ENCODE measurements at regions not wholly inside any gene's neighbourhood (a gene's known extent, or its start where the extent isn't known, plus 50 kb on each side); places are given as distances from the start of the nearest gene placed in this dataset.
A peak's percentile ranks its signal among the peaks of the same experiment; 100 is the strongest.

DNA sequence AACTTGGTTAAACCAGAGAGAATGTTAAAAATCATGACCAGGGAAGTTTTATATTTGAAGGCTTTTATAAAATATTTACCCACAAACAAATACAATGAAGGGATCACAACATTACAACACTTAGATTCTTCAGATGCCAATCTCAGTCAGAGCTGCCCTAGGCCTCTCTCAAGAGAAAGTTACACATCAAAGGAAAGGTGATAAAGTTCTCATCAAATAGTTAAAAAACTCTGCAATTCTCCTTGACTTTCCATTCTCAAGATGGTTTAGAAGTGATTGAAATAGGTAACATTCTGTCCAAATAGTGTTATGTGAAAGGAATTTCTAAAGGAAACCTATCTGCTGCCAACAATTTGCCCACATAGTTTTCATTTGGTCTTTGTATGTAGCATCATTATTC, 1115.2 kb upstream of the MIR17HG start:
- peaks cover 0 to 3% (median 0%) of the 10 kb centered on the region in 4 donors for H3K9me3 ChIP-seq (ENCODE audit: control insufficient read depth in 4 of 4, low read length in 3 of 4)

DNA sequence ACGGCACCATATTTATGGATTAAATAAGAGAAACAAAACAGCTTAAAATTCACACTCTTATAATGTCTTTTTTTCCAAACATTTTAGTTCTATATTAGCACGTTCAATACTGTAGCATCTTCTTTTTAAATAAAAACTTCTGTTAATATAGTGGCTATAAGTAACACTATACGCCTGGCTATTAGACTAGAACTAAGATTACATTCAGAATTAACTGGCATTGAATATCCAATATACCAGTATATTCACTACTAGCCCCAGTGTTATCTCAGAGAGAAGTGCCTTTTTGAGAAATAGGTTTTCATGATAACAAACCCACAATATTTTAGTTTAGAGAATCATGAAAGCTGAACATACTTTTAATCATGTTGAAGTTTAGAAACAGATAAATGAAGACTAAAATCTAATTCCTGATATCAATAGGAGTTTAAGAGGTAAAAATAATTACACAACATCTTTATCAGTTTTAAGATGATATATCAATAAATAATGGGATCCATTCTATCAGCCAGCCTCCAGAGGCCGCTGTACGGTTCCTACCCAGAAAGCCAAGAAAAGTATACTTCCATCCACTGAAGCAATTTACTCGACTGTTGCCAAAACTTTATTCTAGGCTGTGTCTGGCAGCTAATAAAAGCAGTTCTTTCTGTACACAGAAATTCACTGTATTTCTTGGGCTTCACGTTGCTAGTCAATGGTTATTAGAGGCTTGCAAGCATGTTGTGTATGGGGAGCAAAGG, 1113.4 kb upstream of the MIR17HG start:
- Histone ChIP-seq H3K9me3 (ENCODE audit: control insufficient read depth in 4 of 4, low read length in 3 of 4) (peaks cover 0 to 3% (median 0%) of the 10 kb centered on the region in 4 donors), H3K27me3 (ENCODE audit: control insufficient read depth in 4 of 4, insufficient read depth in 4 of 4, low read length in 3 of 4) (no peaks in the 10 kb centered on the region), H3K4me1 (ENCODE audit: control insufficient read depth in 4 of 4, insufficient read depth in 4 of 4, low read length in 3 of 4) (no peaks in the 10 kb centered on the region), H3K9ac (ENCODE audit: low read depth in 1 of 2, low read length in 2 of 2) (no peak overlapping the region), H3K36me3 (ENCODE audit: control insufficient read depth in 4 of 4, insufficient read depth in 3 of 4, low read depth in 1 of 4, low read length in 3 of 4) (no peaks in the 10 kb centered on the region), H3K4me3 (ENCODE audit: low read depth in 1 of 3, low read length in 3 of 3) (no peak overlapping the region), H3K27ac (ENCODE audit: low read depth in 1 of 2, low read length in 2 of 2) (no peak overlapping the region)
- no peak for DNase-seq (ENCODE audit: low spot score)
- 78% methylated on average over 7 of the region's 7 CpGs for WGBS
- TF ChIP-seq GABPA (IDR thresholded peaks at IDR 0.05 in 1 of 2, conservative IDR thresholded peaks at IDR 0.05 in 1 of 2) (no peak), RAD21 (IDR thresholded peaks at IDR 0.05) (peak in 1 of 2 donors; percentile 4)

More for the DNA sequence above, 1115.2 kb upstream of the MIR17HG start:
- TF ChIP-seq EGR1 (IDR thresholded peaks at IDR 0.05; ENCODE audit: low read depth in 2 of 2): no peak
- Histone ChIP-seq H3K4me1 (ENCODE audit: control insufficient read depth in 4 of 4, insufficient read depth in 4 of 4, low read length in 3 of 4) (no peaks in the 10 kb centered on the region), H3K4me3 (ENCODE audit: low read depth in 1 of 3, low read length in 3 of 3) (no peak overlapping the region), H3K27ac (ENCODE audit: low read depth in 1 of 2, low read length in 2 of 2) (no peak overlapping the region), H3K36me3 (ENCODE audit: control insufficient read depth in 4 of 4, insufficient read depth in 3 of 4, low read depth in 1 of 4, low read length in 3 of 4) (no peaks in the 10 kb centered on the region), H3K9ac (ENCODE audit: low read depth in 1 of 2, low read length in 2 of 2) (no peak overlapping the region), H3K27me3 (ENCODE audit: control insufficient read depth in 4 of 4, insufficient read depth in 4 of 4, low read length in 3 of 4) (no peaks in the 10 kb centered on the region)
- no peak for DNase-seq (ENCODE audit: low spot score)

DNA sequence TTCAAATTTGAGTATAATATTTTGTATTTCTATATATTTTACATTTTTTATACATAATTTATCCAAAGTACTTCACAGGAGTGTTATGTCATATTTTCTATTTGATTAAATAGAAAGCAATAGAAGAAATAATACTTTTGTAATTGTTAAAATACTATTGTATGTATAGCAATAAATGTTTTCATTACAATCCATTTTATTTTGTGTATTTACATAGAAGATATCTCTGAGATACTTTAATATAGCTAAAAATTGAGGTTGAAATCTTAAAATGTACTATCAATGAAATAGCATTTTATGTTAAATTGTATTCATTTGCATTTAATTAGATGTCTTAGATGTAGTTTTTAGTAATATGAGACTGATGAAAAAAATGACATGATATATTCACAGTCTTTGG, 1109.6 kb upstream of the MIR17HG start:
- no peaks in the 10 kb centered on the region for H3K9me3 ChIP-seq (ENCODE audit: control insufficient read depth in 4 of 4, low read length in 3 of 4)
- no peaks in the 10 kb centered on the region for H3K27me3 ChIP-seq (ENCODE audit: control insufficient read depth in 4 of 4, insufficient read depth in 4 of 4, low read length in 3 of 4)
- H3K9ac ChIP-seq (ENCODE audit: low read depth in 1 of 2, low read length in 2 of 2): no peak overlapping the region
- H3K4me3 ChIP-seq (ENCODE audit: low read depth in 1 of 3, low read length in 3 of 3): no peak overlapping the region
- H3K4me1 ChIP-seq (ENCODE audit: control insufficient read depth in 4 of 4, insufficient read depth in 4 of 4, low read length in 3 of 4): no peaks in the 10 kb centered on the region
- H3K36me3 ChIP-seq (ENCODE audit: control insufficient read depth in 4 of 4, insufficient read depth in 3 of 4, low read depth in 1 of 4, low read length in 3 of 4): no peaks in the 10 kb centered on the region
- DNase-seq (ENCODE audit: low spot score): no peak
- TF ChIP-seq, protein P1, sequence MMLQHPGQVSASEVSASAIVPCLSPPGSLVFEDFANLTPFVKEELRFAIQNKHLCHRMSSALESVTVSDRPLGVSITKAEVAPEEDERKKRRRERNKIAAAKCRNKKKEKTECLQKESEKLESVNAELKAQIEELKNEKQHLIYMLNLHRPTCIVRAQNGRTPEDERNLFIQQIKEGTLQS (IDR thresholded peaks at IDR 0.05): no peak
- TF ChIP-seq FOXA2 (IDR thresholded peaks at IDR 0.05) (no peak), FOXA1 (IDR thresholded peaks at IDR 0.05) (no peak), HNF4A (conservative IDR thresholded peaks at IDR 0.05) (no peak), GABPA (IDR thresholded peaks at IDR 0.05 in 1 of 2, conservative IDR thresholded peaks at IDR 0.05 in 1 of 2) (no peak), NR2F2 (IDR thresholded peaks at IDR 0.05) (no peak), TAF1 (conservative IDR thresholded peaks at IDR 0.05) (no peak), HNF4G (IDR thresholded peaks at IDR 0.05) (no peak), YY1 (IDR thresholded peaks at IDR 0.05) (no peak), EGR1 (IDR thresholded peaks at IDR 0.05; ENCODE audit: low read depth in 2 of 2) (no peak), JUND (IDR thresholded peaks at IDR 0.05) (no peak), SP1 (IDR thresholded peaks at IDR 0.05) (no peak), RXRA (IDR thresholded peaks at IDR 0.05) (no peak), RAD21 (IDR thresholded peaks at IDR 0.05) (no peak)
- TF ChIP-seq, protein P2, sequence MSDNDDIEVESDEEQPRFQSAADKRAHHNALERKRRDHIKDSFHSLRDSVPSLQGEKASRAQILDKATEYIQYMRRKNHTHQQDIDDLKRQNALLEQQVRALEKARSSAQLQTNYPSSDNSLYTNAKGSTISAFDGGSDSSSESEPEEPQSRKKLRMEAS (IDR thresholded peaks at IDR 0.05): no peak
- TF ChIP-seq, protein P3, sequence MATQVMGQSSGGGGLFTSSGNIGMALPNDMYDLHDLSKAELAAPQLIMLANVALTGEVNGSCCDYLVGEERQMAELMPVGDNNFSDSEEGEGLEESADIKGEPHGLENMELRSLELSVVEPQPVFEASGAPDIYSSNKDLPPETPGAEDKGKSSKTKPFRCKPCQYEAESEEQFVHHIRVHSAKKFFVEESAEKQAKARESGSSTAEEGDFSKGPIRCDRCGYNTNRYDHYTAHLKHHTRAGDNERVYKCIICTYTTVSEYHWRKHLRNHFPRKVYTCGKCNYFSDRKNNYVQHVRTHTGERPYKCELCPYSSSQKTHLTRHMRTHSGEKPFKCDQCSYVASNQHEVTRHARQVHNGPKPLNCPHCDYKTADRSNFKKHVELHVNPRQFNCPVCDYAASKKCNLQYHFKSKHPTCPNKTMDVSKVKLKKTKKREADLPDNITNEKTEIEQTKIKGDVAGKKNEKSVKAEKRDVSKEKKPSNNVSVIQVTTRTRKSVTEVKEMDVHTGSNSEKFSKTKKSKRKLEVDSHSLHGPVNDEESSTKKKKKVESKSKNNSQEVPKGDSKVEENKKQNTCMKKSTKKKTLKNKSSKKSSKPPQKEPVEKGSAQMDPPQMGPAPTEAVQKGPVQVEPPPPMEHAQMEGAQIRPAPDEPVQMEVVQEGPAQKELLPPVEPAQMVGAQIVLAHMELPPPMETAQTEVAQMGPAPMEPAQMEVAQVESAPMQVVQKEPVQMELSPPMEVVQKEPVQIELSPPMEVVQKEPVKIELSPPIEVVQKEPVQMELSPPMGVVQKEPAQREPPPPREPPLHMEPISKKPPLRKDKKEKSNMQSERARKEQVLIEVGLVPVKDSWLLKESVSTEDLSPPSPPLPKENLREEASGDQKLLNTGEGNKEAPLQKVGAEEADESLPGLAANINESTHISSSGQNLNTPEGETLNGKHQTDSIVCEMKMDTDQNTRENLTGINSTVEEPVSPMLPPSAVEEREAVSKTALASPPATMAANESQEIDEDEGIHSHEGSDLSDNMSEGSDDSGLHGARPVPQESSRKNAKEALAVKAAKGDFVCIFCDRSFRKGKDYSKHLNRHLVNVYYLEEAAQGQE (IDR thresholded peaks at IDR 0.05): no peak
- TF ChIP-seq, protein P4, sequence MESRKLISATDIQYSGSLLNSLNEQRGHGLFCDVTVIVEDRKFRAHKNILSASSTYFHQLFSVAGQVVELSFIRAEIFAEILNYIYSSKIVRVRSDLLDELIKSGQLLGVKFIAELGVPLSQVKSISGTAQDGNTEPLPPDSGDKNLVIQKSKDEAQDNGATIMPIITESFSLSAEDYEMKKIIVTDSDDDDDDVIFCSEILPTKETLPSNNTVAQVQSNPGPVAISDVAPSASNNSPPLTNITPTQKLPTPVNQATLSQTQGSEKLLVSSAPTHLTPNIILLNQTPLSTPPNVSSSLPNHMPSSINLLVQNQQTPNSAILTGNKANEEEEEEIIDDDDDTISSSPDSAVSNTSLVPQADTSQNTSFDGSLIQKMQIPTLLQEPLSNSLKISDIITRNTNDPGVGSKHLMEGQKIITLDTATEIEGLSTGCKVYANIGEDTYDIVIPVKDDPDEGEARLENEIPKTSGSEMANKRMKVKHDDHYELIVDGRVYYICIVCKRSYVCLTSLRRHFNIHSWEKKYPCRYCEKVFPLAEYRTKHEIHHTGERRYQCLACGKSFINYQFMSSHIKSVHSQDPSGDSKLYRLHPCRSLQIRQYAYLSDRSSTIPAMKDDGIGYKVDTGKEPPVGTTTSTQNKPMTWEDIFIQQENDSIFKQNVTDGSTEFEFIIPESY (IDR thresholded peaks at IDR 0.05): no peak
- TF ChIP-seq, protein P5, sequence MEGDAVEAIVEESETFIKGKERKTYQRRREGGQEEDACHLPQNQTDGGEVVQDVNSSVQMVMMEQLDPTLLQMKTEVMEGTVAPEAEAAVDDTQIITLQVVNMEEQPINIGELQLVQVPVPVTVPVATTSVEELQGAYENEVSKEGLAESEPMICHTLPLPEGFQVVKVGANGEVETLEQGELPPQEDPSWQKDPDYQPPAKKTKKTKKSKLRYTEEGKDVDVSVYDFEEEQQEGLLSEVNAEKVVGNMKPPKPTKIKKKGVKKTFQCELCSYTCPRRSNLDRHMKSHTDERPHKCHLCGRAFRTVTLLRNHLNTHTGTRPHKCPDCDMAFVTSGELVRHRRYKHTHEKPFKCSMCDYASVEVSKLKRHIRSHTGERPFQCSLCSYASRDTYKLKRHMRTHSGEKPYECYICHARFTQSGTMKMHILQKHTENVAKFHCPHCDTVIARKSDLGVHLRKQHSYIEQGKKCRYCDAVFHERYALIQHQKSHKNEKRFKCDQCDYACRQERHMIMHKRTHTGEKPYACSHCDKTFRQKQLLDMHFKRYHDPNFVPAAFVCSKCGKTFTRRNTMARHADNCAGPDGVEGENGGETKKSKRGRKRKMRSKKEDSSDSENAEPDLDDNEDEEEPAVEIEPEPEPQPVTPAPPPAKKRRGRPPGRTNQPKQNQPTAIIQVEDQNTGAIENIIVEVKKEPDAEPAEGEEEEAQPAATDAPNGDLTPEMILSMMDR (IDR thresholded peaks at IDR 0.05; ENCODE audit: low read depth, low read length, missing input control): no peak
- H3K27ac ChIP-seq (ENCODE audit: low read depth in 1 of 2, low read length in 2 of 2): no peak overlapping the region

All from liver (tissue), 8 donors.